Liver (tissue), 3 donors: ENCODE measurements at regions not wholly inside any gene's neighbourhood (a gene's known extent, or its start where the extent isn't known, plus 50 kb on each side); places are given as distances from the start of the nearest gene placed in this dataset.

Source experiments
- ATF3 ChIP-seq: IDR thresholded peaks from 2 replicates; pipeline ENCODE4 v1.6.1; 2016; ENCODE audit warnings: antibody characterized with exemption
- EGR1 ChIP-seq, 2 donors: IDR thresholded peaks; 2 replicates each; pipeline ENCODE4 v1.6.1; 2016 to 2018; ENCODE audit warnings: antibody characterized with exemption in 2 of 2, low read depth in 2 of 2
- FOXA1 ChIP-seq: IDR thresholded peaks from 2 replicates; pipeline ENCODE4 v1.6.1; 2016; ENCODE audit warnings: antibody characterized with exemption
- GABPA ChIP-seq, 2 donors: IDR thresholded peaks in 1 of 2; conservative IDR thresholded peaks in 1 of 2; 2 replicates each; pipeline ENCODE4 v1.6.1; 2016; ENCODE audit warnings: antibody characterized with exemption in 2 of 2, mild to moderate bottlenecking in 1 of 2, moderate library complexity in 1 of 2
- HNF4A ChIP-seq, 2 donors: conservative IDR thresholded peaks; 2 replicates each; pipeline ENCODE4 v1.6.1; 2016; ENCODE audit warnings: antibody characterized with exemption in 2 of 2, mild to moderate bottlenecking in 2 of 2
- RAD21 ChIP-seq, 2 donors: IDR thresholded peaks; 2 replicates each; pipeline ENCODE4 v1.6.1; 2016; ENCODE audit warnings: antibody characterized with exemption in 2 of 2, mild to moderate bottlenecking in 2 of 2
- REST ChIP-seq: IDR thresholded peaks from 2 replicates; pipeline ENCODE4 v1.6.1; 2016; ENCODE audit warnings: antibody characterized with exemption, mild to moderate bottlenecking
- RXRA ChIP-seq, 2 donors: IDR thresholded peaks; 2 replicates each; pipeline ENCODE4 v1.6.1; 2017 to 2018; ENCODE audit warnings: antibody characterized with exemption in 2 of 2, mild to moderate bottlenecking in 1 of 2
- SP1 ChIP-seq: IDR thresholded peaks from 2 replicates; pipeline ENCODE4 v1.6.1; 2018; ENCODE audit warnings: antibody characterized with exemption, mild to moderate bottlenecking
- TAF1 ChIP-seq: conservative IDR thresholded peaks from 2 replicates; pipeline ENCODE4 v1.6.1; 2016; ENCODE audit warnings: antibody characterized with exemption, mild to moderate bottlenecking
- YY1 ChIP-seq: IDR thresholded peaks from 2 replicates; pipeline ENCODE4 v1.6.1; 2016; ENCODE audit warnings: antibody characterized with exemption, mild to moderate bottlenecking
- ZBTB33 ChIP-seq: IDR thresholded peaks from 2 replicates; pipeline ENCODE4 v1.6.1; 2016; ENCODE audit warnings: antibody characterized with exemption
- TF ChIP-seq, protein P1 (sequence below): fragments of 150-350 bp; IDR thresholded peaks from 2 replicates; pipeline ENCODE4 v1.5.1; 2017; ENCODE audit warnings: improper control_type of control experiment, low read depth, low read length; ENCODE audit not compliant: missing input control
- TF ChIP-seq, protein P2 (sequence below): IDR thresholded peaks from 2 replicates; pipeline ENCODE4 v1.6.1; 2016; ENCODE audit warnings: antibody characterized with exemption
- donor health status: healthy.
- donor health status: healthy.

DNA sequence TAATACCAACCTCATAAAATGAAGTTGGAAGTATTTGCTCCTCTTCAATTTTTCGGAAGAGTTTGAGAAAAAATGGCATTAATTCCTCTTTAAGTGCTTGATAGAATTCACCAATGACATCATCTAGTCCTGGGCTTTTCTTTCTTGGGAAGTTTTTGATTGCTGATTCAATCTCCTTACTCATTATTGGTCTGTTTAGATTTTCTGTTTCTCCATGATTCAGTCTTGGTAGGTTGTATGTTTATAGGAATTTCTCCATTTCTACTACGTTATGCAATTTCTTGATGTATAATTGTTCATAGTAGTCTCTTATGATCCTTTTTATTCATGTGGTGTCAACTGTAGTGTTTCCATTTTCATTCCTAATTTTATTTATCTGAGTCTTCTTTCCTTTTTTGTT, 141.5 kb upstream of the PRNP start:
- TF ChIP-seq GABPA (IDR thresholded peaks at IDR 0.05 in 1 of 2, conservative IDR thresholded peaks at IDR 0.05 in 1 of 2) = no peak
- TF ChIP-seq, protein P1, sequence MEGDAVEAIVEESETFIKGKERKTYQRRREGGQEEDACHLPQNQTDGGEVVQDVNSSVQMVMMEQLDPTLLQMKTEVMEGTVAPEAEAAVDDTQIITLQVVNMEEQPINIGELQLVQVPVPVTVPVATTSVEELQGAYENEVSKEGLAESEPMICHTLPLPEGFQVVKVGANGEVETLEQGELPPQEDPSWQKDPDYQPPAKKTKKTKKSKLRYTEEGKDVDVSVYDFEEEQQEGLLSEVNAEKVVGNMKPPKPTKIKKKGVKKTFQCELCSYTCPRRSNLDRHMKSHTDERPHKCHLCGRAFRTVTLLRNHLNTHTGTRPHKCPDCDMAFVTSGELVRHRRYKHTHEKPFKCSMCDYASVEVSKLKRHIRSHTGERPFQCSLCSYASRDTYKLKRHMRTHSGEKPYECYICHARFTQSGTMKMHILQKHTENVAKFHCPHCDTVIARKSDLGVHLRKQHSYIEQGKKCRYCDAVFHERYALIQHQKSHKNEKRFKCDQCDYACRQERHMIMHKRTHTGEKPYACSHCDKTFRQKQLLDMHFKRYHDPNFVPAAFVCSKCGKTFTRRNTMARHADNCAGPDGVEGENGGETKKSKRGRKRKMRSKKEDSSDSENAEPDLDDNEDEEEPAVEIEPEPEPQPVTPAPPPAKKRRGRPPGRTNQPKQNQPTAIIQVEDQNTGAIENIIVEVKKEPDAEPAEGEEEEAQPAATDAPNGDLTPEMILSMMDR = no peak
- TF ChIP-seq ZBTB33 = no peak
- no peak for TF ChIP-seq TAF1
- no peak for TF ChIP-seq ATF3
- TF ChIP-seq RAD21 (IDR thresholded peaks at IDR 0.05) = no peak
- TF ChIP-seq, protein P2, sequence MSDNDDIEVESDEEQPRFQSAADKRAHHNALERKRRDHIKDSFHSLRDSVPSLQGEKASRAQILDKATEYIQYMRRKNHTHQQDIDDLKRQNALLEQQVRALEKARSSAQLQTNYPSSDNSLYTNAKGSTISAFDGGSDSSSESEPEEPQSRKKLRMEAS = no peak
- TF ChIP-seq FOXA1 = no peak
- TF ChIP-seq HNF4A (conservative IDR thresholded peaks at IDR 0.05) = no peak
- no peak for TF ChIP-seq SP1
- TF ChIP-seq EGR1 (IDR thresholded peaks at IDR 0.05; ENCODE audit: low read depth in 2 of 2) = no peak
- TF ChIP-seq YY1 = no peak
- TF ChIP-seq RXRA (IDR thresholded peaks at IDR 0.05) = no peak
- no peak for TF ChIP-seq REST
